AG04449 (cell line): ENCODE measurements at regions not wholly inside any gene's neighbourhood (a gene's known extent, or its start where the extent isn't known, plus 50 kb on each side); places are given as distances from the start of the nearest gene placed in this dataset.

Experiments used
- CTCF ChIA-PET: fragments of 350-600 bp; formaldehyde crosslinking; extraction: SDS; loops from one replicate; lab custom pipeline; 2021; ENCODE audit warnings: antibody characterized with exemption; lab: Yijun Ruan, JAX
- POLR2A ChIA-PET: fragments of 400-600, 350-600 bp; formaldehyde crosslinking; extraction: SDS; loops from one replicate; lab custom pipeline; 2020; ENCODE audit warnings: antibody characterized with exemption, inconsistent platforms; lab: Yijun Ruan, JAX
- DNase-seq: peaks from one replicate; pipeline ENCODE4 v3.0.0-alpha.2; 2010; ENCODE audit warnings: low read depth, low spot score
- H3K4me3 ChIP-seq: 2 replicates; pipeline ENCODE4 v1.5.1; 2011; ENCODE audit warnings: low read depth, mild to moderate bottlenecking, control low read depth, low read length
- TF ChIP-seq, protein P1 (sequence below): IDR thresholded peaks from one replicate; pipeline ENCODE4 v1.5.1; 2011; ENCODE audit warnings: mild to moderate bottlenecking, moderate library complexity, low read length, control low read depth, inconsistent platforms; ENCODE audit not compliant: insufficient read depth; ENCODE audit errors: missing control alignments

DNA sequence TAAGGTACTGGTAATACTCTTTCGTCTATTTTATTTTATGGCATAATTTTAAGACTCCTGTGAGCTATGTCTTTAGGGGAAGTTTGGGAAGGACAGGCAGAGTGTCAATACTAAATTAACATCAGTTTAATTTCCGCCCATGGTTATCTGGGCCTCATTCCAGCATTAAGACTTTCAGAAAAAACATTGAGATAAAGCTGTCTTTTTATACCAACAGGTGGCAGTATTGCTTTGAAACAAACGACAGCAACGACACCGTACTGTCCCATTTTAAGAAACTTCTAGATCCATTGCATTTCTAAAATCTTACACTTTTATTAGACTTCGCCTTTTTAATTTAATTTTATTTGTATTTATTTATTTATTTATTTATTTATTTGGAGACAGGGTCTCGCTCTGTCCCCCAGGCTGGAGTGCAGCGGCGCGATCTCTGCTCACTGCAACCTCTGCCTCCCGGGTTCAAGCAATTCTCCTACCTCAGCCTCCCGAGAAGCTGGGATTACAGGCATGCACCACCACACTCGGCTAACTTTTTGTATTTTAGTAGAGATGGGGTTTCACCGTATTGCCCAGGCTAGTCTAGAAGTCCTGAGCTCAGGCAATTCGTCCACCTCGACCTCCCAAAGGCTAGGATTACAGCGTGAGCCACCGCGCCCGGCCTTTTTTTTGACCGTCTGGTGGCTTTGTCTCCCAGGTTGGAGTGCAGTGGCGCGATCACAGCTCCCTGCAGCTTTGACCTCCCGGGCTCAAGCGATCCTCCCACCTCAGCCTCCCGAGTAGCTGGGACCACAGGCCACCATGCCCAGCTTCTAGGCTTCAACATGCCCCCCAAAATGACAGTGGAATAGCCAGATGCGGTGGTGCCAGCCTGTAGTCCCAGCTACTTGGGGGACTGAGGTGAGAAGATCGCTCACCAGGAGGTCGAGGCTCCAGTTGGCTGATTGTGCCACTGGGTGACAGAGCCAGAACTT is 78.7 kb upstream of the C1GALT1 start:
- TF ChIP-seq, protein P1, sequence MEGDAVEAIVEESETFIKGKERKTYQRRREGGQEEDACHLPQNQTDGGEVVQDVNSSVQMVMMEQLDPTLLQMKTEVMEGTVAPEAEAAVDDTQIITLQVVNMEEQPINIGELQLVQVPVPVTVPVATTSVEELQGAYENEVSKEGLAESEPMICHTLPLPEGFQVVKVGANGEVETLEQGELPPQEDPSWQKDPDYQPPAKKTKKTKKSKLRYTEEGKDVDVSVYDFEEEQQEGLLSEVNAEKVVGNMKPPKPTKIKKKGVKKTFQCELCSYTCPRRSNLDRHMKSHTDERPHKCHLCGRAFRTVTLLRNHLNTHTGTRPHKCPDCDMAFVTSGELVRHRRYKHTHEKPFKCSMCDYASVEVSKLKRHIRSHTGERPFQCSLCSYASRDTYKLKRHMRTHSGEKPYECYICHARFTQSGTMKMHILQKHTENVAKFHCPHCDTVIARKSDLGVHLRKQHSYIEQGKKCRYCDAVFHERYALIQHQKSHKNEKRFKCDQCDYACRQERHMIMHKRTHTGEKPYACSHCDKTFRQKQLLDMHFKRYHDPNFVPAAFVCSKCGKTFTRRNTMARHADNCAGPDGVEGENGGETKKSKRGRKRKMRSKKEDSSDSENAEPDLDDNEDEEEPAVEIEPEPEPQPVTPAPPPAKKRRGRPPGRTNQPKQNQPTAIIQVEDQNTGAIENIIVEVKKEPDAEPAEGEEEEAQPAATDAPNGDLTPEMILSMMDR = peak; percentile 33
- H3K4me3 ChIP-seq = no peak overlapping the region
- DNase-seq = peak; percentile 28
- ChIA-PET CTCF (interaction anchor here (0.7 to 10.7 kb wide), 47 partner anchors 10 to 1015 kb away, joined by 3 to 160 read pairs (median 5); partner anchors contain the start of genes C1GALT1 and COL28A1), POLR2A (interaction anchor here (0.6 to 1.6 kb wide), 2 partner anchors 54 to 1002 kb away, joined by 3 to 4 read pairs; no protein-coding TSS in a partner anchor)

DNA sequence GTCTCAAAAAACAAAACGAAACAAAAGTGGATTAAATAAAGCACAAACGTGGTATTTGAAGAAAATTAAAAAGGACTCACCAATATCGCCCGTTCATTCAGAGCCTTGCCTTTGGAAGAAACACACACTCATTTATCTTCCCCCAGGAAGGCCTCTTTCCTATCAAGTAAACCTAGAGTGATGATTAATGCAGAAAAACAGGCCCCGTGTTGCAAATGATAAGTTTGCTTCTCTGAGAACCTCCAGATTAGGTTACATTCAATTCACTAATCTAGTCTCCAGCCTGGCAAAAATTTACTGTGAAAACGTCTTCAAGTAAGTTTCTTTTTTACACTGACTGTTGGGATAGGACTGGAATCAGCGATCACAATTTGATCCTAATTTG is 78.0 kb upstream of the C1GALT1 start:
- TF ChIP-seq, protein P1 = no peak
- ChIA-PET CTCF (interaction anchor here (0.8 to 10.7 kb wide), 18 partner anchors 10 to 437 kb away, joined by 3 to 160 read pairs (median 7); partner anchors contain the start of genes C1GALT1 and COL28A1), POLR2A (no interaction called here)

DNA sequence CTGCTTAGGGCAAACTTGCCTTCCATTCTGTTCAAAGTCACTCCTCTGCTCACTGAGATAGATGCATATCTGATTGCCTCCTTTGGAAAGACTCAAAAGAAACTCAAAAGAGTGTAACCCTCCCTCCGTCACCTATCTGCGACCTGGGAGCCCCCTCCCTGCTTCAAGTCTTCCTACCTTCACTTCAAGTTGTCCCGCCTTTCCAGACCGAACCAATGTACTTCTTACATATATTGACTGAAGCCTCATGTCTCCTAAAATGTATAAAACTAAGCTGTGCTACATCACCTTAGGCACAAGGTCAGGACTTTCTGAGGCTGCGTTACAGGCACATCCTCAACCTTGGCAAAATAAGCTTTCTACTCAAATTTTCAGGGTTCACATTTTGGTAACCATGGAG is 77.4 kb upstream of the C1GALT1 start:
- H3K4me3 ChIP-seq = no peak overlapping the region
- TF ChIP-seq, protein P1 = no peak
- CTCF ChIA-PET = interaction anchor here (1.0 to 10.7 kb wide), 9 partner anchors 9 to 438 kb away, joined by 3 to 160 read pairs (median 4); partner anchors contain the start of gene C1GALT1
- no peak for DNase-seq
- POLR2A ChIA-PET = no interaction called here

More for the DNA sequence above, 78.0 kb upstream of the C1GALT1 start:
- H3K4me3 ChIP-seq = no peak overlapping the region
- no peak for DNase-seq

DNA sequence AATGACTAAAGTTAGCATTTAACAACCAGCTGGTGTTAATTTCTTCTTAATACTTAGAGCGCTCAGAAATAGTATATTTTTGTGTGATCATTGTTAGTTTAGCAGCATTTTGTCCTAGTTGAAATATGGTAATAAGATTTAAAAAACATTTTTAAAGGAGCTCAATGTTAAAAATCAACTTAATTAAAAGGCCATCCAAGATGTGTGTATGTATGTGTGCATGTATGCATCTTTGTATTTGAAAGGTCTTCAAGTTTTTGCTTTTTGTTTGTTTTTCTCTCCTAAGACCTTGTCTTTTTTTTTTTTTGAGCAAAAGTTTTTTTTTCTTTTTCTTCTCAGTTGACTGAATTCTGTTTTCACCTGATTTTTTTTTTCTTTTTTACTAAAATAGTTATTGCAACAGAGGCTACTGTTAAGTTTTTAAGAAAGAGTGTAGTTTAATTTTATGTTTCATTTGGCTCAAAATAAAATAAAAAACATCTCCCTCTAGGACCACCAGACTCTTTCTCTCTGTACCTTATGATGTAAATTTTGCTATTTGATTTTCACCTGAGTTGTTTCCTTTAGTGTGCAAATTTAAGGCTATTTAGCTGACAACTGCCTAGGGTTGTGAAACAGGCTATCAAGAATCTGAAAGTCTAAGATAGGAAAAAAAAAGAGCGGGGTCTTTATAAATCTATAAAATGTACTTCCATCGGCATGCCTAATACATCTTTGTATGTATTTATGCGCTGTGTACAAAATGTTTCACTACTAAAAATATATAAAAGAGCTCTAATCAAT is 76.4 kb upstream of the C1GALT1 start:
- POLR2A ChIA-PET = no interaction called here
- CTCF ChIA-PET = interaction anchor here (0.7 to 10.7 kb wide), 10 partner anchors 8 to 437 kb away, joined by 3 to 160 read pairs (median 4); partner anchors contain the start of gene C1GALT1
- DNase-seq = no peak
- TF ChIP-seq, protein P1 = no peak
- no peak overlapping the region for H3K4me3 ChIP-seq

DNA sequence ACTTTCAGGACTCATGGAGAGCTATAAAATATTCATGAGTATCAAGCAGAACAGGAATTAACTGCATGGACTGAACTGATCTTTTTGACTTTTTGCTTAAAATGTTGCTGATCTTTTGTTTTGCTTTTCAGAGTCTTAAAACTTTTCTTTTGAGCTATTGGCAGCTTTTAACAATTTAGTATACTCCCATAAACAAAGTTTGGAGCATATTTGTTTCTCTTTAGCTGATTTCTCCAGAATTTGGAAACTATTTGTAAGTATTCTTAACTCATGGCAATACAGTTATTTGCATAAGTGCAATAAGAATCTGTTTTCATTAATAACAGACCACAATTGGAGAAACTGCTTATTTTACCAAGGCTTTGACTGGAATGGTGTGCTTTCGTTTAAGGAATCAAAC is 73.4 kb upstream of the C1GALT1 start:
- DNase-seq = no peak
- no peak overlapping the region for H3K4me3 ChIP-seq
- ChIA-PET POLR2A (no interaction called here), CTCF (interaction anchor here (1.8 to 10.7 kb wide), 2 partner anchors 9 to 313 kb away, joined by 5 to 160 read pairs; no protein-coding TSS in a partner anchor)
- TF ChIP-seq, protein P1 = no peak
